PC-9 (cell line): ENCODE measurements at regions not wholly inside any gene's neighbourhood (a gene's known extent, or its start where the extent isn't known, plus 50 kb on each side); places are given as distances from the start of the nearest gene placed in this dataset.

ENCODE experiments used
- CTCF ChIP-seq: fragments of 200-600 bp; sonication (generic); conservative IDR thresholded peaks from 2 replicates; pipeline ENCODE4 v1.6.1; 2017; ENCODE audit warnings: mixed run types, antibody characterized with exemption, mild to moderate bottlenecking, moderate library complexity
- EZH2 ChIP-seq: fragments of 200-600 bp; sonication (generic); IDR thresholded peaks from 2 replicates; pipeline ENCODE4 v1.8.0; 2017; ENCODE audit warnings: antibody characterized with exemption, low read depth

- TF ChIP-seq CTCF (no peak), EZH2 (no peak)
These were observed 67.2 kb upstream of the RASGEF1B start for GRCh38 chr4:81538716-81539427.
